ENCODE measurements at regions not wholly inside any gene's neighbourhood (a gene's known extent, or its start where the extent isn't known, plus 50 kb on each side); places are given as distances from the start of the nearest gene placed in this dataset.
"Not testable (repeated sequence)": the region's sequence is repeated elsewhere in the genome, so short reads cannot be mapped to it uniquely, and the experiment has no call there.

GRCh38 chr5:102625468-102625867 is 126.7 kb upstream of the SLCO6A1 start:
- intact Hi-C loops (cut with DNase I) = no loop called here

GRCh38 chr5:102625928-102626327 is 127.1 kb upstream of the SLCO6A1 start:
- H3K27me3 ChIP-seq = no peaks in the 10 kb centered on the region
- 52 to 55% methylated on average over 3 of the region's 3 CpGs for WGBS, 2 donors
- intact Hi-C loops (cut with DNase I) = no loop called here

More at GRCh38 chr5:102625468-102625867, 126.7 kb upstream of the SLCO6A1 start:
- no peaks in the 10 kb centered on the region for H3K27me3 ChIP-seq
- H3K27ac ChIP-seq = no peak overlapping the region
- no peak for DNase-seq
- TF ChIP-seq POLR2A (IDR thresholded peaks at IDR 0.05) (no peak), CTCF (IDR thresholded peaks at IDR 0.05) (no peak)
- H3K36me3 ChIP-seq = no peaks in the 10 kb centered on the region
- H3K4me1 ChIP-seq = peaks cover 0 to 34% (median 5%) of the 10 kb centered on the region in 3 donors
- no peak overlapping the region for H3K4me3 ChIP-seq
- H3K9me3 ChIP-seq = no peaks in the 10 kb centered on the region

DNA sequence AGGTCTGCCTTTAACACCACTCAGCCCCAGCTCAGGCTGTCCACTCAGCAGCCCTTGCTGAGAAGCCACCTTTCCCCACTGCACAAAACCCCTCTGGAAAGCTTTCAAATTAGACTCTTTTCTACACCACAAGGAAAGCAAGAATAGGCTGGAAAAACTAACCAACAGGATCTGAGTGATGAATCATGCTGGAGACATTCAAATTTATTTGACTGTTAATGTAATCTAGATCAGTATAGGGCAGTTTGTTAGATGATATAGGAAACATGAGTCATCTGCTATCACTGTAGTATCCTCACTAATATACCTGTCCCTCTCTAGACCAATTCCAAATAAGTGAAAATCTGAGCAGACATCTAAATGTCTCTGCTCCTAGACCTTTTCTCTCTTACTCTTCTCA is 127.8 kb upstream of the PAM start:
- Histone ChIP-seq H3K36me3 (no peaks in the 10 kb centered on the region), H3K27me3 (no peaks in the 10 kb centered on the region), H3K9me3 (no peaks in the 10 kb centered on the region), H3K4me3 (no peak overlapping the region), H3K27ac (no peak overlapping the region), H3K4me1 (peaks cover 0 to 34% (median 5%) of the 10 kb centered on the region in 3 donors)
- no peak for TF ChIP-seq CTCF (IDR thresholded peaks at IDR 0.05)
- TF ChIP-seq POLR2A (IDR thresholded peaks at IDR 0.05) = no peak
- no peak for DNase-seq
- intact Hi-C loops (cut with DNase I) = no loop called here

More at GRCh38 chr5:102625928-102626327, 127.1 kb upstream of the SLCO6A1 start:
- Histone ChIP-seq H3K36me3 (no peaks in the 10 kb centered on the region), H3K4me1 (peaks cover 0 to 34% (median 5%) of the 10 kb centered on the region in 3 donors), H3K4me3 (no peak overlapping the region), H3K9me3 (no peaks in the 10 kb centered on the region), H3K27ac (no peak overlapping the region)
- no peak for TF ChIP-seq CTCF (IDR thresholded peaks at IDR 0.05)
- no peak for DNase-seq

GRCh38 chr5:102628441-102629175 is 126.5 kb upstream of the PAM start:
- WGBS, 2 donors = 36 to 38% methylated on average over 3 of the region's 3 CpGs
- intact Hi-C loops (cut with DNase I) = no loop called here
- H3K4me1 ChIP-seq = peaks cover 0 to 34% (median 5%) of the 10 kb centered on the region in 3 donors
- TF ChIP-seq CTCF (IDR thresholded peaks at IDR 0.05) (no peak), POLR2A (IDR thresholded peaks at IDR 0.05) (no peak)
- H3K27ac ChIP-seq = peak overlapping the region in 3 of 4 donors; percentile 24 to 44 (median 36)
- H3K36me3 ChIP-seq = no peaks in the 10 kb centered on the region
- no peak for DNase-seq
- no peaks in the 10 kb centered on the region for H3K9me3 ChIP-seq
- H3K27me3 ChIP-seq = no peaks in the 10 kb centered on the region
- H3K4me3 ChIP-seq = no peak overlapping the region

DNA sequence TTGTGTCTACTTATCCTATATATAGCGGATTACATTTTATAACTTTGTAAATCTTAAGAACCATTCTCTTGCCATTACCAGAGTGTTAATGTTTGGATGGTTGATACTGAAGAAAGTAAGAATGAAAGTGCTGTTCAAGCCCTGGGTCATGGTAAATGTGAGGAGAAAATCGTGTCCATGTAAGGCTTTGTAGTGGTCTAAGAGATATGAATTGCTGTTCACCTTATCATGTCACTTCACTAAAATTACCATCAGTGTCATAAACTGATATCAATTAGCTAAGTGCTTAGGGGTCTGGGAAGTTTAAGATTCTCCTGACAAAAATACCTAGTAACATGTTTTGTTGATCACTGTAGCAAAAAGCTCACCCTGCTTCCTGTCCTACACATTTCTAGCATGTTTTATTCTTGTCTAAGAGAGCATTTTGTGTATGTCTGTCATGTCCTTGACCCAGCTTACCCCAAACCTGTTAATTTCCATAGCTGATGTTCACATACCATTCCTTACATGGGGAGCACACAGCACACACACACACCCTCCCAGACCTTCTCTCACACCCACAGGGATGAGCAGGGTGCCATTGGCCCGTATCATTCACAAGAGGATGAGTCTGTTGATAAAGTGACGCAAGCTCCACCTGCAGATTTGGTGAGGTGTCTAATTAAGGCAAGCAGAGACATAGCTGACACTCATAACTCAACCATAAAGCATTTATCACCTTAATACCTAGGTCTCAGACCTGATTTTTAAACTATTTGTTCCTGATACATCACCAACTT is 125.1 kb upstream of the PAM start:
- Histone ChIP-seq H3K9me3 (no peaks in the 10 kb centered on the region), H3K27ac (no peak overlapping the region), H3K27me3 (no peaks in the 10 kb centered on the region), H3K36me3 (no peaks in the 10 kb centered on the region), H3K4me3 (no peak overlapping the region), H3K4me1 (peaks cover 0 to 34% (median 5%) of the 10 kb centered on the region in 3 donors)
- intact Hi-C loops (cut with DNase I) = no loop called here
- TF ChIP-seq POLR2A (IDR thresholded peaks at IDR 0.05) (no peak), CTCF (IDR thresholded peaks at IDR 0.05) (no peak)
- no peak for DNase-seq
- WGBS, 2 donors = 61 to 67% methylated on average over 4 of the region's 4 CpGs

DNA sequence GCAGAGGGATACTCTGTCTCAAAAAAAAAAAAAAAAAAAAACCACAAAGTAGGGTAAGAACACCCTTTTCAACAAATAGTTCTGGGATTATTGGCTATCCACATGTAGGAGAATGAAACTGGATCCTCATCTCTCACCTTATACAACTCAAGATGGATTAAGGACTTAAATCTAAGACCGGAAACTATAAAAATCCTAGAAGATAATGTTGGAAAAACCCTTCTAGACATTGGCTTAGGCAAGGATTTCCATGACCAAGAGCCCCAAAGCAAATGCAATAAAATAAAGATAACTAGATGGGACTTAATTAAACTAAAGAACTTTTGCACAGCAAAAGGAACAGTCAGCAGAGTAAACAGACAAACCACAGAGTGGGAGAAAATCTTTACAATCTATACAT is 119.7 kb upstream of the PAM start:
- DNase-seq = not testable (repeated sequence)

More for the DNA sequence above, 119.7 kb upstream of the PAM start:
- H3K27me3 ChIP-seq; intact Hi-C loops (cut with DNase I); H3K4me1 ChIP-seq; H3K4me3 ChIP-seq; H3K27ac ChIP-seq; H3K9me3 ChIP-seq; H3K36me3 ChIP-seq: not testable (repeated sequence)
- whole genome bisulfite sequencing, 2 donors = 73 to 92% methylated on average over 1 of the region's 1 CpG
